GM21423 (cell line): ENCODE measurements at regions not wholly inside any gene's neighbourhood (a gene's known extent, or its start where the extent isn't known, plus 50 kb on each side); places are given as distances from the start of the nearest gene placed in this dataset.
"Not testable (repeated sequence)": the region's sequence is repeated elsewhere in the genome, so short reads cannot be mapped to it uniquely, and the experiment has no call there.

Experiments used
- ATAC-seq: cut with Tn5 transposase; IDR thresholded peaks from one replicate; pipeline ENCODE4 v1.9.1; 2021; ENCODE audit warnings: mild to moderate bottlenecking, moderate library complexity; ENCODE audit not compliant: unreplicated experiment

GRCh38 chr4:31239886-31240285 lies 519.7 kb downstream of the PCDH7 start:
- no peak for ATAC-seq

- no peak for ATAC-seq
Measured at GRCh38 chr4:31241504-31242106, 521.4 kb downstream of the PCDH7 start.

DNA sequence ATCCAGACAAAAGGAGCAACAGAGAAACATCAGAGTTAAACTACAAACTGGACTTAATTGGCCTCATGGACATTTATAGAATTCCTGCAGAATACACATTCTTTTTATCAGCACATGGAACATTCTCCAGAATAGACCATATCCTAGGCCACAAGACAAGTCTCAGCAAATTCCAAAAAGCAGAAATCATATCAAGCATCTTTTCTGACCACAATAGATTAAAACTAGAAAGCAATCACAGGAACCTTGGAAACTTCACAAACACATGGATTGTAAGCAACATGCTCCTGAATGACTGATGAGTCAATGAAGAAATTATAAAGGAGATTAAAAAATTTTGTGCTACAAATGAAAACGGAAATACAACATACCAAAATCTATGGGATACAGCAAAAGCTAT lies 526.7 kb downstream of the PCDH7 start:
- ATAC-seq, result no peak

GRCh38 chr4:31259119-31259518 lies 539.0 kb downstream of the PCDH7 start:
- no peak for ATAC-seq

- no peak for ATAC-seq
Measured at GRCh38 chr4:31261632-31262031, 541.5 kb downstream of the PCDH7 start.

GRCh38 chr4:31266094-31266493 lies 545.9 kb downstream of the PCDH7 start:
- ATAC-seq, result not testable (repeated sequence)

DNA sequence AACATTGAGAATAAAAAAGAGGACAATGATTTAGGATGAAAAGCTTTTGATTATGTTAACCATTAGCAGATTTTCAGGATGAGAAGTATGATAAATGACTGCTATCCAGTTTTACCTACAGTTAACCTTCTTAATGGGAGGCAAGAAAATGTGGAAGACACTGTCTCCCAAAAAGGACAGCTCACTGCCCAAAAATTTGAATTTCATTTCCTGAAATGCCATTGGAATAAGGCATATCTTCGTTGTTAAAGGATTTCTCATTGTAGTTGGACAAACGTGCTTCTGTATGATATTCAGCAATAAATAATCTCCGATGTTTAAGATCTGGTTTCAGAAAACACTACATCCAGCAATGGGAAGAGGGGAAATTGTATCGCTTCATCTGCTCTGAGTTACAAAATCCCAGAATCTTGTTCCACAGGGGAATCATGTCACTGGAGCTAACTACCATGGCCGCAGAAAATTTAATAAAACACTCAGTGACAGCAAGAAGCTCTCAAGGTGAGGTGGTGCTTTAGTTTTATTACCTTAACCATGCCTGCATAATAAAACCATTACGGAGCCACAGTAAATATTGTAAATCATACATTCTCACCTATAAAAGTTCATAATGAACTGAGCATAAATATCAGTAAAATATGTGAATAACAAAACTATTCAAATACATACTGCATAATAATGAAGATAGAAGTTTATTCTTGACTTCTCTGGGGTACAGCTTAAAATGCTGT lies 552.3 kb downstream of the PCDH7 start:
- ATAC-seq, result no peak

GRCh38 chr4:31275906-31276305 lies 555.7 kb downstream of the PCDH7 start:
- no peak for ATAC-seq

DNA sequence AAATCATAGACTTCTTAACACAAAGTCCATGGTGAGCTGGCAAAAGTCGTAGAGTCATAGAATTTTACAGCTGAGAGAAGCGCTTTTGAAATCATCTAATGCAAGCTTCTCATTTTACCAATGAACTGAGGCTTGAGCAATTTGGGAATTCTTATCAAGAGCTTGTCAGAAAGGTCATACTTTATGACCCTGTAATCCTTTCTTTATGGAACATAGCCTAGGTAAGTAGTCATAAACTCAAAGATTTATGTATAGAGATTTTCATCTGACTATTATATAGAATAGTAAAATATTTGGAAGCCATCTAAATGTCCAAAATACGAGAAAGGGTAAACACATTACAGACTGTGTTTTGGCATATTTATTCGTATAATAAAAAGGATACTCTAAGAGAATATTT lies 563.5 kb downstream of the PCDH7 start:
- no peak for ATAC-seq

DNA sequence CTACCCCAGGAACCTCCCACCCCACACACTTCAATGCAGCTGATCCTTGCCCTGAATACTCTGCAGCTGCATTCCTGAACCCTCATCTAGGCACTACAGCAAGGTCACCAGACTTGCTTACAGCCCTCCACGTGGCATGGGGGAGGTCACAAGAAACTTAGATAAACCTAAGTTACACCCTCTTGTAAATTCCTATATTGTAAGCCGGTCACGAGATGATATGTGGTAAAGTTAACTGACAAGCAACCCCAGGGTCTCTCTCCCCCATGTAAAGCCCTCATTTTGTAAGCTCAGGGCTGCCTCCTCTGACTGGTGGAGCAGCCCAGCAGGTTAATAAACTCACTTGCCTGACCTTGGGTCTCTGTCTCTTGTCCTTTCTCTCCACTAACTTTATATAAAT lies 570.7 kb downstream of the PCDH7 start:
- no peak for ATAC-seq

DNA sequence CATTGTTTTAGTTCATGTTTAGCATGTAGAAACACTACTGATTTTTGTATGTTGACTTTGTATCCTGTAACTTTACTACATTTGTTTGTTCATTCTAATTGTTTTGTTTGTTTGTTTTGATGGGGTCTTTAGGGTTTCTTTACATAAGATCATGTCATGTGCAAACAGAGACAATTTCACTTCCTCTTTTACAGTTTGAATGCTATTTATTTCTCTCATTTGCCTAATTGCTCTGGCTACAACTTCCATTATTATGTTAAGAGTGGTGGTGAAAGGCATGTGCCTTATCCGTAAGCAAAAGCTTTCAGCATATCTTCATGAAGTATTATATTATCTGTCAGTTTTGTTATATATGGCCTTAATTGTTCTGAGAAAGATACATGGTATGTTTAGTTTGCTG lies 571.1 kb downstream of the PCDH7 start:
- ATAC-seq, result peak; percentile 49

DNA sequence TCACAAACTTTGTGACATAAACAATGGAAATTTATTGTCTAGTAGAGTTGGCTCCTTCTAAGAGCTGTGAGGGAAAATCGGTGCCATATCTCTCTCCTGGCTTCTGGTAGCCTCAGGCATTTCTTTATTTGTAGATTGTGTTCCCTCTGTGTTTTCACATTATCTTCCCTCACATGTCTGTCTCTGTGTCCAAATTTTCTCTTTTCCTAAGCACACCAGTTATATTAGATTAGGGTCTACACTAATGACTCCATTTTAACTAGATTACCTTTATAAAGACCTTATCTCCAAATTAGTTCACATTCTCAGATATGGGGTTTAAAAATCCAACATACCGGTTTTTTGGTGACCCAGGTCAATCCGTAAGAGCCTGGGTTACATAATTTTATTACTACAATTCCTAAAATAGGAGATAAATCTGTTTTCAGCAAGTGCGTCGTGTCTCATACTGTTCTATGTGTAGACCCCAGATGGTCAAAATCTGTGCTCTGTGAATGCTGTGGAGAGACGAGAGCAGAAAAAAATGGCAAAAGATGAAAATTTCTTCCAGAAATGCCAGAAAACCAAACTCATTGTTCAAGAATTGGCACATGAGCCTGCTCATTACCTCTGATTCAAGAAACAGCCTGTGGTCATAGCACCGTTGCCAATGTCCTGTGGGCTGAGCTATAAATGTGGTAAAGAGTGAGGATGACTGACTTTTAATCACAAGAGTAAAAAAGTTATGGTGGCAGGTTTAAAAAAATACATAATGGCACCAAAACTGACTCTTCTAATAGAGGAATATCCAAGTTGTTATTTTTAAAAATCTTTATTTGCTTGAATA lies 574.7 kb downstream of the PCDH7 start:
- ATAC-seq, result no peak

DNA sequence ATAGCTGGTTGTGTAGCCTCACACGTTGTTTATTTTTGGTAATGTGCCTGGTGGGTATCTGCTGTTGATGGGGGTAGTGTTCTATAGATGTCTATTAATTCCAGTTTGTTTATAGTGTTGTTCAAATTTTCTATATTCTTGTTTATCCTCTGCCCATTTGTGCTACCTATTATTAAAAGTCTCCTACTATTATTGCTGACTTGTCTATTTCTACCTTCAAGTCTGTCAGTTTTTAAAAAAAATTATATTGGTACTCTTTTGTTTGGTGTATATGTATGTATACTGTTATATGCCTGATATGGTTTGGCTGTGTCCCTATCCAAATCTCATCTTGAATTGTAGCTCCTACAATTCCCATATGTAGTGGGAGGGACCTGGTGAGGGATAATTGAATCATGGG lies 578.6 kb downstream of the PCDH7 start:
- no peak for ATAC-seq

DNA sequence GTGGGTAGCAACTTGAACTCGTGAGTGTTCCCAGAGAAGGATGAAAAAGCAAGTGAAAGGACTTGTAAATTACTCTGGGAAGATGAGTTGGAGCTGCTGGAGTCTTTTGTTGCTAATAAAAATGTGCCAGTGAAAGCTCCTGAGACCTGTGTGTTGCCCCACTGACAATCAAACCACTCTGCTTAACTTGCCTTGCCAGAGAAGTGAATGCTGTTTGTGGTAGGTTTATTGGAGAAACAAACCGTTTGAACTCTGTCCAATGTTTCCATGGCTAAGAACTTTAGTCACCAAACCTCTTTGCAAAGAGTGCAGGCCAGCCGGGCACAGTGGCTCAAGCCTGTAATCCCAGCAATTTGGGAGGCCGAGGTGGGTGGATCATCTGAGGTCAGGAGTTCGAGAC lies 586.9 kb downstream of the PCDH7 start:
- ATAC-seq, result no peak

DNA sequence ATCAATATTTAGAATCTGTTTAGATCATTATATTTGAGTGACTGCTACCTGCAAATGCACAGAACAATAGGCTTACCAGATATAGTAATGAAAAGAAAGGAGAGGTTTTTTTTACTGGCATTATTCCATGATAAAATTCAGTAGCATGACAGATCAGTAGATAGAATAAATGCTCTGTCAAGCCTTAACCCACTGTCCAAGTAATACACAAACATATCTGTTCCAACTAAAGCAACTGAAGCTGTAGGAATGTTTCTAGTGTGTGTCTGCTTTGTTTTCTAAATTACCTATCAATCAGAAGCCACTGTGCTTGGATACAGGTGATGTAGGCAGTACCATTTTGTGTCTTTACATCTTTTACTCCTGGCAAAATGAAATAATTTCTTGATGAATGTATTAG lies 604.6 kb downstream of the PCDH7 start:
- ATAC-seq, result no peak

- no peak for ATAC-seq
Measured at GRCh38 chr4:31325300-31325699, 605.1 kb downstream of the PCDH7 start.

- no peak for ATAC-seq
Measured at GRCh38 chr4:31327031-31327430, 606.9 kb downstream of the PCDH7 start.

- no peak for ATAC-seq
Measured at GRCh38 chr4:31328932-31329331, 608.8 kb downstream of the PCDH7 start.

DNA sequence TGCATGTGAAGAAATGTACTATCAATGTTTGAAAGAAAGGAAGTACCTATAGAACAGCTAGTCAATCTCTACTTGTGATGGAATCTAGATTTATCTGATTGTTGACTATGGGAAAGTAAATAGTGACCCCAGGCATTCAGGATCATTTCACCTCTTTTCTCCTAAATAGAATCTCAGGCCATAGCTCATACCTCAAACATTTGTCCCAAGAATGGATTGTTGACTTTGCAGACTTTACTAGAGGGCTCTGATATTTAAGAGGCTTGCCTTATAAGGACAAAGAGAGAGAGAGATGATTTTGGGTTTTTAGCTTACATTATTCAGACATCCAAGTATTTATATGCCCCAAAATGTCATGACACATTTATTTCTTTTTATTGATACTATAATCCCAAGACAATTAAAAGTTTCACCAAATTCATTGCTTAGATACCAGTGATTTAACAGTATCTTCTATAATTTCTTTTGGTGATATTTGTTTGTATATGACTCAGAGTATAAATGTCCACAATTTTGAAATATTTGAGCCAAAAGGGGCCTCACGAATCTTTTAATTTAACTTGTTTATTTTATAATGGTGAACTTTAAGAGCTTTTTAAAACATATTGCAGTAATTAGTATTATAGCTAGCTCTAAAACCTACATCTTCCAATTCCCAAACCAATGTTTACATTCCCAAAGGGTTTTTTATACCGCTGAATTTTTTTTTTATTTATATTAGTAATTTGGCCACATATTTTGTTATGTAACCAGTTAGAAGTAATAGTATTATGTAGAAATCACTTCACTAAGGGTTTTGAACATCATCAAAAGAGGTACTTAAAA lies 614.1 kb downstream of the PCDH7 start:
- ATAC-seq, result no peak

GRCh38 chr4:31338000-31338399 lies 617.8 kb downstream of the PCDH7 start:
- ATAC-seq, result no peak
